GM12874 (cell line): ENCODE measurements at regions not wholly inside any gene's neighbourhood (a gene's known extent, or its start where the extent isn't known, plus 50 kb on each side); places are given as distances from the start of the nearest gene placed in this dataset.

ENCODE experiments used
- TF ChIP-seq, protein P1 (sequence below): IDR thresholded peaks from 2 replicates; pipeline ENCODE4 v1.5.1; 2011; ENCODE audit warnings: low read depth, mild to moderate bottlenecking, control low read depth, low read length, moderate library complexity; ENCODE audit not compliant: insufficient read depth

DNA sequence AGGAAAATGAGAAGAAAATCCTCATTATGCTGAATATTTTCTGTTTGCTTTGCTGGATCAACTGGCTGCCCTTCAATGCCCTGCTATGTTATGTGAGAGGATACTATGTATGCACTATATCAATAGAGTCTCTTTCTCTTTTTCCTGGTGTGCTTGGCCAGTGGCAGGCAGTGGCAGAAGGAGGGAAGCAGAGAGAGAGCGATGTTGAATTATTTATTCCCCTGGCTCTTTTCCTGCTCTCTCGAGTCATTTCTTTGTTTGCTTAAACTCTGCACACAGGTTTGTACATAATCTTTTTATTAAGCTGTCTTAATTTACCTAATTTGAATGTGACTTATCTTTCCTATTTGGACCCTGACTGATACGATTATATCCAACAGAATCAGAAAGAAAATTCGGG is 1727.3 kb downstream of the SUCLG1 start:
- TF ChIP-seq, protein P1, sequence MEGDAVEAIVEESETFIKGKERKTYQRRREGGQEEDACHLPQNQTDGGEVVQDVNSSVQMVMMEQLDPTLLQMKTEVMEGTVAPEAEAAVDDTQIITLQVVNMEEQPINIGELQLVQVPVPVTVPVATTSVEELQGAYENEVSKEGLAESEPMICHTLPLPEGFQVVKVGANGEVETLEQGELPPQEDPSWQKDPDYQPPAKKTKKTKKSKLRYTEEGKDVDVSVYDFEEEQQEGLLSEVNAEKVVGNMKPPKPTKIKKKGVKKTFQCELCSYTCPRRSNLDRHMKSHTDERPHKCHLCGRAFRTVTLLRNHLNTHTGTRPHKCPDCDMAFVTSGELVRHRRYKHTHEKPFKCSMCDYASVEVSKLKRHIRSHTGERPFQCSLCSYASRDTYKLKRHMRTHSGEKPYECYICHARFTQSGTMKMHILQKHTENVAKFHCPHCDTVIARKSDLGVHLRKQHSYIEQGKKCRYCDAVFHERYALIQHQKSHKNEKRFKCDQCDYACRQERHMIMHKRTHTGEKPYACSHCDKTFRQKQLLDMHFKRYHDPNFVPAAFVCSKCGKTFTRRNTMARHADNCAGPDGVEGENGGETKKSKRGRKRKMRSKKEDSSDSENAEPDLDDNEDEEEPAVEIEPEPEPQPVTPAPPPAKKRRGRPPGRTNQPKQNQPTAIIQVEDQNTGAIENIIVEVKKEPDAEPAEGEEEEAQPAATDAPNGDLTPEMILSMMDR: no peak

DNA sequence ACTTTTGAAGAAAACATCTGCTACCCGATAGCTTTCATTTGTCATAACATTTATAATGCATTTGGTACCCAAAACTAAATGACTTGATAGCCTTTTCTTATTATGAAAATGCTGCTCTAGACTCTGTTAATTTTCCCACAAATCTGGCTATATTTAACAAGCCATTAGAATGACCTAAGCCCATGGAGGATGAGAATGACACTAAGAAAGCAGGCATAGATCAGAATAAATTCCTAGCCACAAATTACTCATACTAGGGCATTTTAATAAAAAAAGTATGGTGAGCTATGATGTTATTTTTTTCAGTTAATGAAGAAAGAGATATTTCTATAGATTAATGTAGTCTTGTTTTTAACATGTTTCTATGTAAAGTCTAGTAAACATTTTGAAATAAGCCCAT is 1728.3 kb downstream of the SUCLG1 start:
- TF ChIP-seq, protein P1: no peak

DNA sequence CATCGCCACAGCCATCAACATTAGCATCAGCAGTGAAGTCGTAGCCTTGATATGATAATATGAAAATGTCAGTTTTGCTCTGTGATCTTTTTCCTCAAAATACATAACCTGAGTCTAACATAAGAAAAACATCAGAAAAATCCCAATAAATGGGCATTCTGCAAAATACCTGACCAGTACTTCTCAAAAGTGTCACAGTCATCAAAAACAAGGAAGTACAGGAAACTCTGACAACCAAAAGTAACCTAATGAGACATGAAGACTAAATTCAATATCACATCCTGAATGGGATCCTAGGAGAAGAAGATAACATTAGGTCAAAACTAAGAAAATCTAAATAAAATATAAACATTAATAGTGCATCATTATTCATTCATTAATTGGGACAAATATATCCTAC is 1731.0 kb downstream of the SUCLG1 start:
- TF ChIP-seq, protein P1: no peak

DNA sequence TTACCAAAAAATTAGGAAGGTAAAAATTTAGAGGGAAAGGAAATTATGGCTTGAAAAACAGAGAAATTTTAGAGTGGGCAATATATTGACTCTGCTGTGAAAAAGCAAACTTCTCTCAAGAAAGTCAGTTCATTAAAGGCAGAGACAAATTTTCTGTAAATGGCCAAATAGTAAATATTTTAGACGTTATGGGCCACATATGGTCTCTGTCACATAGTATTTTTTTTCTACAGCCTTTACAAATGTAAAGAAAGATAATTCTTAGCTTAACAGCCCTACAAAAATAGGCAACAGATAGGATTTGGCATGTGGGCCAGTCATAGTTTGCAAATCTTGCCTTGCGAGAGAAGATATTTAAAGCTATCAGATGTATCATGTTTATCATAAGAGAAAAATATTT is 1750.4 kb downstream of the SUCLG1 start:
- TF ChIP-seq, protein P1: no peak

DNA sequence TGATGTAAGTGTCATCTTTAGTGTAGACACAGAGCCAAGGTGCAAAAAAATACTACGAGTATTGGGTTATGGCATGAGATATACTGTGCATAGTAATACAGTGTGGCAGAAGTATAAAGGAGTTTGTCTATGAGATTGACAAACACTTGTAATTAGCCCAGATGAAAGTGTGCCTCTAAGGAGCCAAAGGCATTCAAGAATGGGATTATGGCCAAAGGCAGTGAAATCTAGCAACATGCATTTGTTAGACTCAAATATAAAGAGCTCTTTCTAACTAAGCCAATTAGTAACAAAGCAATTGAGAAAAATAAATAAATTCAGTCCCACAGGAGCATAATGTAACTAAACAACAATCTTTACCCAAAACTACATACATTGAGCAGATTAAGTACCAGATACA is 1761.8 kb downstream of the SUCLG1 start:
- TF ChIP-seq, protein P1: no peak

DNA sequence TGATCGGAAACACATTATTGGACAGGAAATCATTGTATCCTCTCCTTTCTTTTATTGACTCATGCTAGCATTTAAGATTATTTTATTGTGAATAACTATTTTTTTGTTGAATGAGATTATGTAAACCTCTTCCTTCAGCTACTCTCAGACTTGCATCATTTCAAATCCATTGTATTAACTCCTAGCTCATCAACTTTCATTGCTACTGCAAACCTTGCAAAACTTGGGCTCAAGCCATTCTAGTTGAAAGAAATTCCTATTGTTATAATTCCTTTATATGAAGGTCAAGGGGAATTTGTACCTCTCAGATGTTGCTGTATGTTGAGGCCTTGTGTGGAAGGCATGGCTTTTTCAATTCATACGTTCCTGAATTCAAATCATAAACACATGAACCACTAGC is 1764.6 kb downstream of the SUCLG1 start:
- TF ChIP-seq, protein P1: no peak

DNA sequence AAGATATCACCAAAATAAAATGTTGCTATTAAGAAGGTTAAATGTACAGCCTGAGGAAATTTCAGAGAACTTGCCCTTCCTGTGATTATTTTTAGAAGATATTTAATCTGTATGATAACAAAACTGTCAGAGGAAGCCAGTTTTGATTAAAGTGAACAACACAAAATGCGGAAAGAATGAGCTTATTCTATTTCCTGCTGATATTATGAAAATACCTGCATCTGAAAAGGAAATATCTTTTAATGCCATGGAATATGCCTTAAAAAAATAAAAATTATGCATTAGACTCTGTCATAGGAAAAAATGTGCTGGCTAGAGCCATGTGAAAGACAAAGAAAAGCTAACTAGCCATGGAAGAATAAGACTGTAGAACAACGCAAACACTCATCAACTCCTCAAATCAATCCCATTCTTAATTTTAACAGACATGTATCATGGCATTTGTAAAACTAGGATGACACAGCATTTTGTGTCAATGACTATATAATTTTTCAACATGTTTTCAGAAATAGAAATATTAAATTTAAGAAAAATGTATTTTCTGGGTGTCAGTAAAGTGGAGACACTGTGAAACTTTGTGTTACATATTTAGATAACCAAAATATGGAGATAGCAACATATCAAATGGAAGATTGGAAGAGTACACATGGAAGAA is 1768.2 kb downstream of the SUCLG1 start:
- TF ChIP-seq, protein P1: no peak

DNA sequence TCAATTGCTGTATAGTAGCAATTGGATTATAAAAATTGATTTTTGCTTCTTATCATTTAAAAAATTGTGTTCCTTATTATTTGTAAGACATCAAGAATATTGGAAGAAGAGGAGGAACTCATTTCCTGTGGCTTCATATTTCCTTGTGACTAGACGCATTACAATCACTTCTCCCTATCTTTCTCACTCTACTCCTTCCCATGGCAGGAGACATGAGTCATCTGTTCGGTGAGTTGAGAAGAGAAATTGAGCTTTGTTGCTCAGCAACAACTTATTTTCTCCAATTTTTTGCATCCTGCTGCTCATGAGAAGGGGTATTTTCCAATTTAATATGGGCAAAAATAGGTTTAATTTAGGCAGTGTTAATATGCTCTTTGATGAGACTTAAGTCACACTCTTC is 1783.9 kb downstream of the SUCLG1 start:
- TF ChIP-seq, protein P1: no peak
